HL-60 (cell line): ENCODE measurements at regions not wholly inside any gene's neighbourhood (a gene's known extent, or its start where the extent isn't known, plus 50 kb on each side); places are given as distances from the start of the nearest gene placed in this dataset.

ENCODE experiments used
- CTCF ChIP-seq: IDR thresholded peaks from one replicate; pipeline ENCODE4 v1.5.1; 2011; ENCODE audit warnings: low read length, control low read depth, inconsistent platforms; ENCODE audit not compliant: insufficient read depth
- GABPA ChIP-seq: IDR thresholded peaks from 2 replicates; pipeline ENCODE4 v1.6.1; 2012; ENCODE audit warnings: low read depth
- POLR2AphosphoS5 ChIP-seq: IDR thresholded peaks from 2 replicates; pipeline ENCODE4 v1.6.1; 2012; ENCODE audit warnings: low read depth
- REST ChIP-seq: IDR thresholded peaks from 2 replicates; pipeline ENCODE4 v1.6.1; 2012; ENCODE audit warnings: low read depth; ENCODE audit not compliant: insufficient replicate concordance

DNA sequence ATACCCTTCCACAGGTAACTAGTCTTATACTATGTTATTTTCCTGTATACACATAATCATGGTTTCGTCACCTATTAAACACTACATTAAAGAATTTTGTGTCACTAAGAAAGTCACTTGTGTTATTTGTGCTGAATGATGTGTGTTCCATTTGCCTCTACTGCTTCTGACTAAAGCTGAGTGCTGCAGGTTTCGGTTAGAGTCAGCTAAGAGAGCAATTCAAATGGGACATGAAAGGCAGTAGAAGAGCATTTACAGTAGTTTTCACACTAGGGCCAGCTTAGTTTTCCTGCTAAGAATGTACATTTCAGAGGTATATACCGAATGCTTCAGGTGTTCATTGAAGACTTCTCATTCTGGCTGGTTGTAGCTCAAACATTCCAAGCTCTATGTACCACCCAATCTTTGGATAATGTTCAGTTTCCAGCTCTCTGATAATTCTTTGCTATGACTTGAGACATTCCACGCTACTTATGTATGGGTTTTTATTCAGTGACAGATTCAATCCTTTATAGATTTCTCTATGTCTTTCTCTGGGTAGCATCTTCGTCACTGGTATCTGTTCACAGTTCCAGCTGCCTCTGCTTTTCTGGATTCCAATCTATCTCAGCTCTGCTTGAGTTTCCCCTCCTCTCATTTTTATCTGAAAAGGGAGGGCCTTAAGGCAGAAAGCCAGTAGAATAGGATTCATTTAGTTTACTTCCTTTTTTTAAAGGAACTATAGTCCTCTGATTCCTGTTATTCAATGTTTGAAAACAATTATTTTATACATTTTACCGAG is 164.4 kb downstream of the CXXC4 start:
- no peak for TF ChIP-seq CTCF
- TF ChIP-seq REST: no peak
- no peak for TF ChIP-seq POLR2AphosphoS5
- no peak for TF ChIP-seq GABPA
